NCI-H1048 (cell line): ENCODE measurements at regions not wholly inside any gene's neighbourhood (a gene's known extent, or its start where the extent isn't known, plus 50 kb on each side); places are given as distances from the start of the nearest gene placed in this dataset.

ENCODE experiments used
- DNase-seq: peaks from one replicate; lab custom pipeline; 2025; lab: John Stamatoyannopoulos, UW

- no peak for DNase-seq
Measured at GRCh38 chr4:156654410-156654809, 317.2 kb downstream of the PDGFC start.

- DNase-seq = no peak
Measured at GRCh38 chr4:156643826-156644225, 327.8 kb downstream of the PDGFC start.

GRCh38 chr4:156642161-156642560 lies 329.4 kb downstream of the PDGFC start:
- DNase-seq = no peak

GRCh38 chr4:156638925-156639605 lies 332.5 kb downstream of the PDGFC start:
- no peak for DNase-seq

GRCh38 chr4:156638334-156638733 lies 333.3 kb downstream of the PDGFC start:
- DNase-seq = no peak

GRCh38 chr4:156636381-156636780 lies 335.2 kb downstream of the PDGFC start:
- DNase-seq = no peak

- no peak for DNase-seq
Measured at GRCh38 chr4:156635051-156635450, 336.5 kb downstream of the PDGFC start.

GRCh38 chr4:156634612-156635011 lies 337.0 kb downstream of the PDGFC start:
- DNase-seq = no peak

GRCh38 chr4:156633847-156634246 lies 337.8 kb downstream of the PDGFC start:
- no peak for DNase-seq

GRCh38 chr4:156628858-156629257 lies 342.7 kb downstream of the PDGFC start:
- no peak for DNase-seq

- no peak for DNase-seq
Measured at GRCh38 chr4:156623376-156623775, 348.2 kb downstream of the PDGFC start.

GRCh38 chr4:156620786-156621185 lies 350.8 kb downstream of the PDGFC start:
- DNase-seq = no peak

- no peak for DNase-seq
Measured at GRCh38 chr4:156619154-156619934, 352.3 kb downstream of the PDGFC start.

- DNase-seq = no peak
Measured at GRCh38 chr4:156615066-156615531, 356.5 kb downstream of the PDGFC start.

- DNase-seq = no peak
Measured at GRCh38 chr4:156614536-156614935, 357.1 kb downstream of the PDGFC start.

- no peak for DNase-seq
Measured at GRCh38 chr4:156609421-156609820, 362.2 kb downstream of the PDGFC start.

- no peak for DNase-seq
Measured at GRCh38 chr4:156608651-156609050, 362.9 kb downstream of the PDGFC start.

GRCh38 chr4:156607478-156607857 lies 364.1 kb downstream of the PDGFC start:
- DNase-seq = no peak

- DNase-seq = no peak
Measured at GRCh38 chr4:156606554-156607477, 364.8 kb downstream of the PDGFC start.

GRCh38 chr4:156598138-156598681 lies 373.4 kb downstream of the PDGFC start:
- no peak for DNase-seq

- DNase-seq = no peak
Measured at GRCh38 chr4:156596706-156597329, 374.8 kb downstream of the PDGFC start.

- no peak for DNase-seq
Measured at GRCh38 chr4:156596026-156596425, 375.6 kb downstream of the PDGFC start.
